Stimulated activated naive CD8-positive, alpha-beta T cell treated with anti-CD3 and anti-CD28 coated beads, Interleukin-15, Interleukin-2, amounts not matched to agents 100 ng/mL and 50 ng/mL, for 24 hours (primary cell): ENCODE measurements at regions not wholly inside any gene's neighbourhood (a gene's known extent, or its start where the extent isn't known, plus 50 kb on each side); places are given as distances from the start of the nearest gene placed in this dataset.

Source experiments
- H3K27ac Mint-ChIP-seq: one replicate; pipeline ENCODE4 v1.8.0; 2021; ENCODE audit warnings: mild to moderate bottlenecking, mixed read lengths
- H3K27me3 Mint-ChIP-seq: one replicate; pipeline ENCODE4 v1.8.0; 2021; ENCODE audit warnings: mixed read lengths
- H3K36me3 Mint-ChIP-seq: one replicate; pipeline ENCODE4 v1.8.0; 2021; ENCODE audit warnings: low read depth, mixed read lengths
- H3K4me1 Mint-ChIP-seq: one replicate; pipeline ENCODE4 v1.8.0; 2021; ENCODE audit warnings: low read depth, mixed read lengths
- H3K4me3 Mint-ChIP-seq: one replicate; pipeline ENCODE4 v1.8.0; 2021; ENCODE audit warnings: mild to moderate bottlenecking, mixed read lengths
- H3K9me3 Mint-ChIP-seq: one replicate; pipeline ENCODE4 v1.8.0; 2021; ENCODE audit warnings: mixed read lengths

GRCh38 chr4:163875327-163875726 is 380.8 kb downstream of the TMA16 start:
- Mint-ChIP-seq H3K4me3 (no peak overlapping the region), H3K4me1 (no peaks in the 10 kb centered on the region), H3K9me3 (no peaks in the 10 kb centered on the region), H3K27ac (no peak overlapping the region), H3K36me3 (no peaks in the 10 kb centered on the region), H3K27me3 (no peaks in the 10 kb centered on the region)

GRCh38 chr4:163878336-163879121 is 384.0 kb downstream of the TMA16 start:
- no peaks in the 10 kb centered on the region for H3K27me3 Mint-ChIP-seq
- H3K27ac Mint-ChIP-seq, result no peak overlapping the region
- H3K9me3 Mint-ChIP-seq, result no peaks in the 10 kb centered on the region
- H3K4me3 Mint-ChIP-seq, result no peak overlapping the region
- H3K36me3 Mint-ChIP-seq, result no peaks in the 10 kb centered on the region
- no peaks in the 10 kb centered on the region for H3K4me1 Mint-ChIP-seq

- H3K27ac Mint-ChIP-seq, result no peak overlapping the region
- peaks cover 4% of the 10 kb centered on the region for H3K4me1 Mint-ChIP-seq
- peaks cover 8% of the 10 kb centered on the region for H3K27me3 Mint-ChIP-seq
- peaks cover 7% of the 10 kb centered on the region for H3K9me3 Mint-ChIP-seq
- no peak overlapping the region for H3K4me3 Mint-ChIP-seq
- H3K36me3 Mint-ChIP-seq, result no peaks in the 10 kb centered on the region
Measured at GRCh38 chr4:163892417-163892816, 397.9 kb downstream of the TMA16 start.

GRCh38 chr4:163895378-163896005 is 401.0 kb downstream of the TMA16 start:
- H3K4me1 Mint-ChIP-seq, result peaks cover 4% of the 10 kb centered on the region
- H3K27me3 Mint-ChIP-seq, result no peaks in the 10 kb centered on the region
- no peak overlapping the region for H3K4me3 Mint-ChIP-seq
- no peaks in the 10 kb centered on the region for H3K36me3 Mint-ChIP-seq
- no peak overlapping the region for H3K27ac Mint-ChIP-seq
- H3K9me3 Mint-ChIP-seq, result peaks cover 7% of the 10 kb centered on the region

- Mint-ChIP-seq H3K9me3 (peaks cover 7% of the 10 kb centered on the region), H3K27ac (no peak overlapping the region), H3K27me3 (no peaks in the 10 kb centered on the region), H3K36me3 (no peaks in the 10 kb centered on the region), H3K4me3 (no peak overlapping the region), H3K4me1 (peaks cover 1% of the 10 kb centered on the region)
Measured at GRCh38 chr4:163901319-163901718, 406.8 kb downstream of the TMA16 start.

- H3K9me3 Mint-ChIP-seq, result peaks cover under 1% of the 10 kb centered on the region
- no peaks in the 10 kb centered on the region for H3K27me3 Mint-ChIP-seq
- no peaks in the 10 kb centered on the region for H3K4me1 Mint-ChIP-seq
- no peak overlapping the region for H3K4me3 Mint-ChIP-seq
- no peak overlapping the region for H3K27ac Mint-ChIP-seq
- no peaks in the 10 kb centered on the region for H3K36me3 Mint-ChIP-seq
Measured at GRCh38 chr4:163902417-163902816, 407.9 kb downstream of the TMA16 start.

GRCh38 chr4:163911891-163912290 is 417.4 kb downstream of the TMA16 start:
- Mint-ChIP-seq H3K4me1 (no peaks in the 10 kb centered on the region), H3K27me3 (no peaks in the 10 kb centered on the region), H3K4me3 (no peak overlapping the region), H3K27ac (no peak overlapping the region), H3K36me3 (no peaks in the 10 kb centered on the region), H3K9me3 (no peaks in the 10 kb centered on the region)

- no peak overlapping the region for H3K27ac Mint-ChIP-seq
- no peaks in the 10 kb centered on the region for H3K4me1 Mint-ChIP-seq
- H3K36me3 Mint-ChIP-seq, result no peaks in the 10 kb centered on the region
- H3K27me3 Mint-ChIP-seq, result no peaks in the 10 kb centered on the region
- H3K4me3 Mint-ChIP-seq, result no peak overlapping the region
- no peaks in the 10 kb centered on the region for H3K9me3 Mint-ChIP-seq
Measured at GRCh38 chr4:163913571-163913970, 419.1 kb downstream of the TMA16 start.

- no peaks in the 10 kb centered on the region for H3K36me3 Mint-ChIP-seq
Measured at GRCh38 chr4:163915896-163916295, 421.4 kb downstream of the TMA16 start.

GRCh38 chr4:163920426-163920825 is 425.9 kb downstream of the TMA16 start:
- Mint-ChIP-seq H3K9me3 (no peaks in the 10 kb centered on the region), H3K4me1 (no peaks in the 10 kb centered on the region), H3K36me3 (no peaks in the 10 kb centered on the region), H3K4me3 (no peak overlapping the region), H3K27me3 (peaks cover 3% of the 10 kb centered on the region), H3K27ac (no peak overlapping the region)

More at GRCh38 chr4:163915896-163916295, 421.4 kb downstream of the TMA16 start:
- Mint-ChIP-seq H3K4me1 (no peaks in the 10 kb centered on the region), H3K27ac (no peak overlapping the region), H3K27me3 (peaks cover 3% of the 10 kb centered on the region), H3K4me3 (no peak overlapping the region), H3K9me3 (no peaks in the 10 kb centered on the region)

- no peaks in the 10 kb centered on the region for H3K36me3 Mint-ChIP-seq
- no peak overlapping the region for H3K27ac Mint-ChIP-seq
- peaks cover 3% of the 10 kb centered on the region for H3K27me3 Mint-ChIP-seq
- H3K4me3 Mint-ChIP-seq, result no peak overlapping the region
- no peaks in the 10 kb centered on the region for H3K9me3 Mint-ChIP-seq
- no peaks in the 10 kb centered on the region for H3K4me1 Mint-ChIP-seq
Measured at GRCh38 chr4:163922302-163922701, 427.8 kb downstream of the TMA16 start.

GRCh38 chr4:163923092-163923491 is 428.6 kb downstream of the TMA16 start:
- H3K4me3 Mint-ChIP-seq, result no peak overlapping the region
- no peak overlapping the region for H3K27ac Mint-ChIP-seq
- no peaks in the 10 kb centered on the region for H3K4me1 Mint-ChIP-seq
- H3K27me3 Mint-ChIP-seq, result peaks cover 3% of the 10 kb centered on the region
- H3K36me3 Mint-ChIP-seq, result no peaks in the 10 kb centered on the region
- no peaks in the 10 kb centered on the region for H3K9me3 Mint-ChIP-seq

- H3K27me3 Mint-ChIP-seq, result no peaks in the 10 kb centered on the region
- no peaks in the 10 kb centered on the region for H3K4me1 Mint-ChIP-seq
- H3K36me3 Mint-ChIP-seq, result no peaks in the 10 kb centered on the region
Measured at GRCh38 chr4:163930086-163930485, 435.6 kb downstream of the TMA16 start.

GRCh38 chr4:163932504-163932903 is 438.0 kb downstream of the TMA16 start:
- H3K4me3 Mint-ChIP-seq, result no peak overlapping the region
- H3K27me3 Mint-ChIP-seq, result no peaks in the 10 kb centered on the region
- H3K4me1 Mint-ChIP-seq, result no peaks in the 10 kb centered on the region
- peaks cover 4% of the 10 kb centered on the region for H3K9me3 Mint-ChIP-seq
- no peak overlapping the region for H3K27ac Mint-ChIP-seq
- no peaks in the 10 kb centered on the region for H3K36me3 Mint-ChIP-seq

More at GRCh38 chr4:163930086-163930485, 435.6 kb downstream of the TMA16 start:
- no peak overlapping the region for H3K4me3 Mint-ChIP-seq
- H3K27ac Mint-ChIP-seq, result no peak overlapping the region
- peaks cover 4% of the 10 kb centered on the region for H3K9me3 Mint-ChIP-seq

- no peak overlapping the region for H3K27ac Mint-ChIP-seq
- no peak overlapping the region for H3K4me3 Mint-ChIP-seq
- H3K4me1 Mint-ChIP-seq, result no peaks in the 10 kb centered on the region
- H3K27me3 Mint-ChIP-seq, result no peaks in the 10 kb centered on the region
- peaks cover 12% of the 10 kb centered on the region for H3K9me3 Mint-ChIP-seq
- no peaks in the 10 kb centered on the region for H3K36me3 Mint-ChIP-seq
Measured at GRCh38 chr4:163939597-163939996, 445.1 kb downstream of the TMA16 start.
